ENCODE measurements at regions not wholly inside any gene's neighbourhood (a gene's known extent, or its start where the extent isn't known, plus 50 kb on each side); places are given as distances from the start of the nearest gene placed in this dataset.

DNA sequence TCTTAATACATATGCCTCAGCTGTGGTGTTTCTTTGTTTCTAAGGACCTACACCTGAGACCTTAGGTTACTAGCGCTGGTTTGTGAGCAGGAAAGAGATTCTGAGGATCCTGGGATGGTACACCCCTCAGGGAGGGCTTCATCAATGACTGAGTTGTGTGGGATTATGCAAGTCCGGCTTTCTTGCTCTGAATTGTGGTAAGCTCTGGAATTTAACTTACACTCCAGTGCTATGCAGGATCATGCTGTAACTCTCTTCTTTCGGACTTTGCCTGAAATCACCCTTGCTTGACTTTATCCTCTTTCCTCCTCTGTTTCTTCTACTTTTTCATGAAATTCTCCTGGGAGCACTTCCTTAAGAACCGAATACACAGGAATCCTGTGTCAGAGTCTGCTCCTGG, 431.5 kb upstream of the BOD1L1 start:
- Histone ChIP-seq H3K27me3 (no peaks in the 10 kb centered on the region), H3K27ac (no peak overlapping the region), H3K4me1 (no peaks in the 10 kb centered on the region), H3K9me3 (no peaks in the 10 kb centered on the region), H3K36me3 (no peaks in the 10 kb centered on the region), H3K4me3 (no peak overlapping the region)
- WGBS, 2 donors: 47 to 65% methylated on average over 4 of the region's 4 CpGs
- TF ChIP-seq, protein P1, sequence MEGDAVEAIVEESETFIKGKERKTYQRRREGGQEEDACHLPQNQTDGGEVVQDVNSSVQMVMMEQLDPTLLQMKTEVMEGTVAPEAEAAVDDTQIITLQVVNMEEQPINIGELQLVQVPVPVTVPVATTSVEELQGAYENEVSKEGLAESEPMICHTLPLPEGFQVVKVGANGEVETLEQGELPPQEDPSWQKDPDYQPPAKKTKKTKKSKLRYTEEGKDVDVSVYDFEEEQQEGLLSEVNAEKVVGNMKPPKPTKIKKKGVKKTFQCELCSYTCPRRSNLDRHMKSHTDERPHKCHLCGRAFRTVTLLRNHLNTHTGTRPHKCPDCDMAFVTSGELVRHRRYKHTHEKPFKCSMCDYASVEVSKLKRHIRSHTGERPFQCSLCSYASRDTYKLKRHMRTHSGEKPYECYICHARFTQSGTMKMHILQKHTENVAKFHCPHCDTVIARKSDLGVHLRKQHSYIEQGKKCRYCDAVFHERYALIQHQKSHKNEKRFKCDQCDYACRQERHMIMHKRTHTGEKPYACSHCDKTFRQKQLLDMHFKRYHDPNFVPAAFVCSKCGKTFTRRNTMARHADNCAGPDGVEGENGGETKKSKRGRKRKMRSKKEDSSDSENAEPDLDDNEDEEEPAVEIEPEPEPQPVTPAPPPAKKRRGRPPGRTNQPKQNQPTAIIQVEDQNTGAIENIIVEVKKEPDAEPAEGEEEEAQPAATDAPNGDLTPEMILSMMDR (IDR thresholded peaks at IDR 0.05): no peak
- TF ChIP-seq EP300 (IDR thresholded peaks at IDR 0.05): no peak
- no peak for DNase-seq (ENCODE audit: low spot score in 2 of 2)

DNA sequence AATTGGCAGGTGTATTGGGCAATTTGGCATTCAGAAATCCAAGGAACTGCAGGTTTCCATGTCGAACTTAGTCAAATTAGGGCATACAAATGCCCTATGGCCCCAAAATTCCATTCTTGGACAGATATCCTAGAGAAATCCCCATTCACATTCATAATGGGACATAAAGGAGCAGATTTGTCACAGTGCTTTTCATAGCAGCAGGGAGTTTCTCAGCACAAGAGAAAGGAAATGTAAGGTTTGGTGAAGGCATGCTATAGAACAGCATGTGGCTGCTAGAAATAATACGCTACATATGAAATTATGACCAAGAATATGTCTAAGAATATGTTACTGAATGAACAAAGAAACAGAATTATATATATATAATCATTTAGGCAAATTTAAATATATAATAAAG, 437.5 kb upstream of the BOD1L1 start:
- Histone ChIP-seq H3K27ac (no peak overlapping the region), H3K36me3 (no peaks in the 10 kb centered on the region), H3K4me1 (no peaks in the 10 kb centered on the region), H3K9me3 (no peaks in the 10 kb centered on the region), H3K4me3 (no peak overlapping the region), H3K27me3 (no peaks in the 10 kb centered on the region)
- WGBS, 2 donors: 71 to 74% methylated on average over 2 of the region's 2 CpGs
- TF ChIP-seq POLR2A (IDR thresholded peaks at IDR 0.05) (no peak), EP300 (IDR thresholded peaks at IDR 0.05) (no peak)
- TF ChIP-seq, protein P1 (IDR thresholded peaks at IDR 0.05): no peak
- no peak for DNase-seq (ENCODE audit: low spot score in 2 of 2)

DNA sequence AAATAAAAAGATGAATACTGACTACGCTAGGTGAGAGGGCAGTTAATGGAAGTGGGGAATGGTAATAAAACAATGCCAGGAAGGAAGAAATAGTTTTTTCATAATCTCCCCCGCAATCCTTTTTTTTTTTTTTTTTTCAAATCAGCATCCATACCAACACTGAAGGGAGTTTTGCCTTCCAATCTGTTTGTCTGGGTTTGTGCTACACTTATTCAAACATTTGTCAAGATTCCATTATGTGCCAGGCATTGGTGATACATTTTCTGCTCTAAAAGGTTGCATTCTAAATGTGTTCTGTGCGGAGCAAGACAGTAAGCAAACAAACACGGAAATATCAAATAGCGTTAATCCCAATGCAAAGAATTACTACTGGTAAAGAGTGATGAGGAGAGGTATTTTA, 437.9 kb upstream of the BOD1L1 start:
- no peaks in the 10 kb centered on the region for H3K36me3 ChIP-seq
- H3K27me3 ChIP-seq: no peaks in the 10 kb centered on the region
- no peaks in the 10 kb centered on the region for H3K4me1 ChIP-seq
- TF ChIP-seq EP300 (IDR thresholded peaks at IDR 0.05) (no peak), POLR2A (IDR thresholded peaks at IDR 0.05) (no peak)
- TF ChIP-seq, protein P1 (IDR thresholded peaks at IDR 0.05): no peak
- WGBS, 2 donors: 90 to 91% methylated on average over 5 of the region's 5 CpGs
- H3K9me3 ChIP-seq: no peaks in the 10 kb centered on the region
- H3K4me3 ChIP-seq: no peak overlapping the region
- H3K27ac ChIP-seq: no peak overlapping the region
- DNase-seq (ENCODE audit: low spot score in 2 of 2): no peak

DNA sequence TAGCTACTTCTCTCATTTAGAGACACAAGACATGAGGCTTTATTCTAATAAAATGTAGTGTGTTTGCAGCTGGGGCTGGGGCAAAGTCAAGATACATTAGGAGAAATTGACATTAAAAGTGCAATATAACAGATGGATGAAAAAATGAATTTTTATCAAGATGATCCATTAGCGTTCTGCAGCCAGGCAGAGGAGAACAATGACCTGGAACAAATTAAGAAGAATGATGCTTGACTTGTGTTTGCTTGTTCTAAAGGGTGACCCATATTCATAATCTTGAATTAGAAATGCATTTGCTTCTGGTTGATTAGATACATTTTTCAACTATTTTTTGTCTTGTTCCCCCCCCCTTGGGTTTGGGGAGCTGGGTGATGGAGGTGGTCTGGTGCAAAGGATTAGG, 439.5 kb upstream of the BOD1L1 start:
- H3K9me3 ChIP-seq: peaks cover 0 to 6% (median 0%) of the 10 kb centered on the region in 4 donors
- no peak overlapping the region for H3K4me3 ChIP-seq
- H3K27ac ChIP-seq: no peak overlapping the region
- no peaks in the 10 kb centered on the region for H3K36me3 ChIP-seq
- no peak for DNase-seq (ENCODE audit: low spot score in 2 of 2)
- 73 to 89% methylated on average over 1 of the region's 1 CpG for WGBS, 2 donors
- H3K27me3 ChIP-seq: no peaks in the 10 kb centered on the region
- TF ChIP-seq, protein P1 (IDR thresholded peaks at IDR 0.05): no peak
- no peak for TF ChIP-seq EP300 (IDR thresholded peaks at IDR 0.05)
- no peak for TF ChIP-seq POLR2A (IDR thresholded peaks at IDR 0.05)
- H3K4me1 ChIP-seq: no peaks in the 10 kb centered on the region

DNA sequence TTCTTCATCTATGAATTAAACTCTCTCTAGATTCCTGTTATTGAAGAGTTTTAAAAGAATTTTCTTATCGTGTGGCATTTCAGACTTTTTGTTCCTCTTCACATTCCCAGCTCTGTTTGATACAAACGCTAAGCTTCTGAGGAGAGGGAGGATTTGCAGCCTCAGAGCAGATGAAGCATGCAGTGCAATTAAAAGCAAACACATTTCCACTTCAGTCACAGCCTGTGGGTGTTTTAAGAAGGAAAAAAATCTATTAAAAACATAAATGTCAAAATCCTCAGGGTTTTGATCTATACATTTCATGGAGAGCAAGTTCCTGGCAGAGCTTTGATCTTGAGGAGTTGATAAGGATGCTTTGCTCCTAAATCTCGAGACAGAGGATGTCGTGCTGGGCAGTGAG, 442.4 kb upstream of the BOD1L1 start:
- no peak overlapping the region for H3K27ac ChIP-seq
- WGBS, 2 donors: 55 to 58% methylated on average over 4 of the region's 4 CpGs
- TF ChIP-seq, protein P1 (IDR thresholded peaks at IDR 0.05): no peak
- TF ChIP-seq POLR2A (IDR thresholded peaks at IDR 0.05): no peak
- TF ChIP-seq EP300 (IDR thresholded peaks at IDR 0.05): no peak
- H3K36me3 ChIP-seq: no peaks in the 10 kb centered on the region
- H3K4me3 ChIP-seq: no peak overlapping the region
- no peak for DNase-seq (ENCODE audit: low spot score in 2 of 2)
- no peaks in the 10 kb centered on the region for H3K4me1 ChIP-seq
- peaks cover 0 to 25% (median 4%) of the 10 kb centered on the region in 4 donors for H3K9me3 ChIP-seq
- H3K27me3 ChIP-seq: no peaks in the 10 kb centered on the region

All from tibial nerve (tissue), 4 donors.